K562 (cell line): ENCODE measurements at regions not wholly inside any gene's neighbourhood (a gene's known extent, or its start where the extent isn't known, plus 50 kb on each side); places are given as distances from the start of the nearest gene placed in this dataset.
A peak's percentile ranks its signal among the peaks of the same experiment; 100 is the strongest.
"Not testable (repeated sequence)": the region's sequence is repeated elsewhere in the genome, so short reads cannot be mapped to it uniquely, and the experiment has no call there.

Experiments used
- ATAC-seq: fragments of 200-7000 bp; cut with Tn5 transposase; 3 replicates; pipeline ENCODE4 v1.9.1; 2020; ENCODE audit warnings: moderate library complexity
- BruUV-seq: library from RNA; stranded (reverse); fragments of 400-500 nt; replicated peaks from 2 replicates; lab custom pipeline; 2021; lab: Mats Ljungman, UMichigan
- CTCF ChIA-PET: fragments of 300-600 bp; formaldehyde crosslinking; extraction: SDS; loops from one replicate; lab custom pipeline; 2021; ENCODE audit warnings: low intra/inter-chr PET ratio; lab: Yijun Ruan, JAX
- POLR2A ChIA-PET: fragments of 300-600, 350-650 bp; sonication (Branson Sonifier 250); formaldehyde crosslinking; extraction: SDS; loops from one replicate; lab custom pipeline; 2021; ENCODE audit warnings: antibody characterized with exemption, inconsistent platforms; lab: Yijun Ruan, JAX
- DNase-seq, 4 experiments: peaks; one replicate each; pipeline versions ENCODE4 v3.0.0 to v3.0.0-alpha.2; 2011 to 2018; ENCODE audit warnings: low spot score in 3 of 4, mixed read lengths in 3 of 4; ENCODE audit errors: extremely low read depth in 1 of 4
- FAIRE-seq: peaks from 2 replicates; lab custom pipeline; 2011; peaks lifted over from hg19 to GRCh38; lab: Jason Lieb, UNC
- H2AFZ ChIP-seq: 2 replicates; pipeline ENCODE4 v1.6.0; 2011; ENCODE audit warnings: low read depth, low read length, control low read depth, inconsistent platforms
- H3K27ac ChIP-seq: fragments of 200-600 bp; 3 replicates; pipeline ENCODE4 v1.8.0; 2011; ENCODE audit warnings: low read depth, mild to moderate bottlenecking, control low read depth, inconsistent platforms, low read length, moderate library complexity, mixed read lengths; ENCODE audit errors: extremely low read depth
- H3K27me3 ChIP-seq, 2 experiments: fragments of 300-600 bp in 1 of 2; 2 replicates in 1 of 2; 3 replicates in 1 of 2; pipeline versions ENCODE4 v1.6.0 to v1.8.0; 2011; ENCODE audit warnings: inconsistent platforms in 2 of 2, low read length in 2 of 2, mild to moderate bottlenecking in 1 of 2, mixed read lengths in 1 of 2, moderate library complexity in 1 of 2; ENCODE audit not compliant: control insufficient read depth in 2 of 2, insufficient read depth in 2 of 2
- H3K36me3 ChIP-seq: fragments of 300-600 bp; 3 replicates; pipeline ENCODE4 v1.8.0; 2011; ENCODE audit warnings: mild to moderate bottlenecking, low read length, inconsistent platforms; ENCODE audit not compliant: control insufficient read depth, insufficient read depth
- H3K4me1 ChIP-seq, 2 experiments: fragments of 200-600 bp in 1 of 2; replicated peaks in 1 of 2; 2 replicates in 1 of 2; 3 replicates in 1 of 2; pipeline versions ENCODE4 v1.5.1 to v1.8.0; 2011; ENCODE audit warnings: inconsistent platforms in 2 of 2, low read length in 2 of 2, mild to moderate bottlenecking in 1 of 2, mixed read lengths in 1 of 2, moderate library complexity in 1 of 2; ENCODE audit not compliant: control insufficient read depth in 2 of 2, insufficient read depth in 2 of 2
- H3K4me2 ChIP-seq: 2 replicates; pipeline ENCODE4 v1.6.1; 2011; ENCODE audit warnings: low read length, control low read depth, inconsistent platforms, mixed read lengths; ENCODE audit not compliant: insufficient read depth
- H3K4me3 ChIP-seq: fragments of 200-600 bp; sonication (generic), shearing (Covaris generic); 2 replicates; pipeline ENCODE4 v1.5.1; 2016; ENCODE audit warnings: control low read depth, inconsistent platforms
- H3K79me2 ChIP-seq: fragments of 200-600 bp; 3 replicates; pipeline ENCODE4 v1.8.0; 2011; ENCODE audit warnings: low read length, inconsistent platforms; ENCODE audit not compliant: control insufficient read depth, insufficient read depth
- H3K9ac ChIP-seq, 2 experiments: 2 replicates each; pipeline versions ENCODE4 v1.6.0 to v1.6.1; 2011; ENCODE audit warnings: low read depth in 2 of 2, low read length in 2 of 2, control low read depth in 1 of 2, inconsistent platforms in 1 of 2, mild to moderate bottlenecking in 1 of 2, mixed read lengths in 1 of 2; ENCODE audit not compliant: insufficient read depth in 1 of 2
- H3K9me1 ChIP-seq: one replicate; pipeline ENCODE4 v1.6.0; 2011; ENCODE audit warnings: inconsistent platforms, mild to moderate bottlenecking, low read length, moderate library complexity; ENCODE audit not compliant: control insufficient read depth, insufficient read depth
- H3K9me3 ChIP-seq: replicated peaks from 2 replicates; pipeline ENCODE4 v1.5.1; 2011; ENCODE audit warnings: low read depth, low read length, inconsistent platforms; ENCODE audit not compliant: control insufficient read depth, insufficient read depth
- H4K20me1 ChIP-seq: replicated peaks from 2 replicates; pipeline ENCODE4 v1.6.1; 2011; ENCODE audit warnings: low read length, inconsistent platforms, mixed read lengths; ENCODE audit not compliant: control insufficient read depth, insufficient read depth
- WGBS: fragments of 100-300 bp; shearing (Covaris generic); methylation state at CpG from one replicate; pipeline ENCODE4 v1.1.6; 2016; ENCODE audit warnings: low coverage, mixed read lengths; ENCODE audit not compliant: insufficient coverage; ENCODE audit errors: missing lambda C conversion rate; 5-methylcytosine and 5-hydroxymethylcytosine counted together
- in situ Hi-C: fragments of 300-500 bp; cut with MboI; formaldehyde crosslinking; loops from 4 replicates; pipeline ENCODE4 v1.15.0; 2018; ENCODE audit warnings: inconsistent platforms, mixed read lengths
- intact Hi-C: fragments of 100-400 bp; cut with micrococcal nuclease; formaldehyde crosslinking; loops from 2 replicates; pipeline ENCODE4 v1.14.2; 2022
- TF ChIP-seq, protein P1 (sequence below): fragments of 200-800 bp; sonication (Bioruptor generic); IDR thresholded peaks from 2 replicates; pipeline ENCODE4 v1.6.1; 2017; ENCODE audit warnings: missing genetic modification characterization, missing compliant biosample characterization
- TF ChIP-seq, protein P2 (sequence below), 3 experiments: IDR thresholded peaks in 2 of 3; conservative IDR thresholded peaks in 1 of 3; 2 replicates each; pipeline ENCODE4 v1.5.1; 2011 to 2012; ENCODE audit warnings: low read length in 3 of 3, mild to moderate bottlenecking in 3 of 3, control low read depth in 2 of 3, improper control_type of control experiment in 1 of 3, inconsistent platforms in 1 of 3, low read depth in 1 of 3, mixed read lengths in 1 of 3, moderate library complexity in 1 of 3; ENCODE audit not compliant: insufficient read depth in 2 of 3

DNA sequence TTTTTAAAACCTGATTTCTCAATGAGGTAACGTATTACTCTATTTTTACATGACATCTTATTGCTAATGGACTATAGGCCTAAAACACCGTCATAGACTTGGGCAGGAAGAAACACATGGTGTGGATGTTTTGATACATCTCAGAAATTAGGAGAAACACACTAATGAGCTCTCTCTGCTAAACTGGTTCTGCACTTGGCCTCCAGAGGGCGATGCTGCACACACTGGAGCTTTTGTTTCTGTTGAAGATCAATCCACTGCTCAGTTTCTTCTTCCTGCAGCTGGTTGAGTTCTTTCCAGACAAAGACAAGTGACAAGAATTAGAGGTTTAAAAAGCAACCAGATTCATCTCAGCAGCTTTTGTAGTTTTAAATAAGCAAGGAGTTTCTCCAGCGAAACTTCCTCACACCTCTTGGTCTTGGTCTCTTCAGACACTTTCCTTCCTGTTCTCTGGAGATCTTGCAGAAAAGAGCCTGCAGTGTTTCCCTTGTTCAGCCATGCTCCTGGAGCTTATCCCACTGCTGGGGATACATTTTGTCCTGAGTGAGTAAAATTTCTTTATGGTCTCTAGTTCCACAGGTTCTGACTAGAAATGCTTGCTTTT lies 178.5 kb upstream of the OR4E1 start:
- intact Hi-C loops (no loop called here), in situ Hi-C loops (no loop called here)
- WGBS = 0% methylated on average over 4 of the region's 4 CpGs
- DNase-seq (peak in 3 of 4 experiments; percentile 4 to 29 (median 5)), ATAC-seq (peak; percentile 63; the same call in 2 of the 3 replicates), FAIRE-seq (peak; percentile 75)
- Histone ChIP-seq H3K4me3 (no peak overlapping the region), H3K9me1 (no peaks in the 10 kb centered on the region), H3K36me3 (no peaks in the 10 kb centered on the region), H3K79me2 (no peaks in the 10 kb centered on the region), H3K27me3 (no peaks in the 10 kb centered on the region), H3K4me1 (no peaks in the 10 kb centered on the region), H3K9me3 (no peaks in the 10 kb centered on the region), H4K20me1 (no peaks in the 10 kb centered on the region), H3K27ac (no peak overlapping the region), H2AFZ (no peak overlapping the region), H3K4me2 (no peak overlapping the region), H3K9ac (no peak overlapping the region)
- TF ChIP-seq, protein P1, sequence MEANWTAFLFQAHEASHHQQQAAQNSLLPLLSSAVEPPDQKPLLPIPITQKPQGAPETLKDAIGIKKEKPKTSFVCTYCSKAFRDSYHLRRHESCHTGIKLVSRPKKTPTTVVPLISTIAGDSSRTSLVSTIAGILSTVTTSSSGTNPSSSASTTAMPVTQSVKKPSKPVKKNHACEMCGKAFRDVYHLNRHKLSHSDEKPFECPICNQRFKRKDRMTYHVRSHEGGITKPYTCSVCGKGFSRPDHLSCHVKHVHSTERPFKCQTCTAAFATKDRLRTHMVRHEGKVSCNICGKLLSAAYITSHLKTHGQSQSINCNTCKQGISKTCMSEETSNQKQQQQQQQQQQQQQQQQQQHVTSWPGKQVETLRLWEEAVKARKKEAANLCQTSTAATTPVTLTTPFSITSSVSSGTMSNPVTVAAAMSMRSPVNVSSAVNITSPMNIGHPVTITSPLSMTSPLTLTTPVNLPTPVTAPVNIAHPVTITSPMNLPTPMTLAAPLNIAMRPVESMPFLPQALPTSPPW = no peak
- TF ChIP-seq, protein P2, sequence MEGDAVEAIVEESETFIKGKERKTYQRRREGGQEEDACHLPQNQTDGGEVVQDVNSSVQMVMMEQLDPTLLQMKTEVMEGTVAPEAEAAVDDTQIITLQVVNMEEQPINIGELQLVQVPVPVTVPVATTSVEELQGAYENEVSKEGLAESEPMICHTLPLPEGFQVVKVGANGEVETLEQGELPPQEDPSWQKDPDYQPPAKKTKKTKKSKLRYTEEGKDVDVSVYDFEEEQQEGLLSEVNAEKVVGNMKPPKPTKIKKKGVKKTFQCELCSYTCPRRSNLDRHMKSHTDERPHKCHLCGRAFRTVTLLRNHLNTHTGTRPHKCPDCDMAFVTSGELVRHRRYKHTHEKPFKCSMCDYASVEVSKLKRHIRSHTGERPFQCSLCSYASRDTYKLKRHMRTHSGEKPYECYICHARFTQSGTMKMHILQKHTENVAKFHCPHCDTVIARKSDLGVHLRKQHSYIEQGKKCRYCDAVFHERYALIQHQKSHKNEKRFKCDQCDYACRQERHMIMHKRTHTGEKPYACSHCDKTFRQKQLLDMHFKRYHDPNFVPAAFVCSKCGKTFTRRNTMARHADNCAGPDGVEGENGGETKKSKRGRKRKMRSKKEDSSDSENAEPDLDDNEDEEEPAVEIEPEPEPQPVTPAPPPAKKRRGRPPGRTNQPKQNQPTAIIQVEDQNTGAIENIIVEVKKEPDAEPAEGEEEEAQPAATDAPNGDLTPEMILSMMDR (IDR thresholded peaks at IDR 0.05 in 2 of 3, conservative IDR thresholded peaks at IDR 0.05 in 1 of 3; ENCODE audit: insufficient read depth in 2 of 3, low read depth in 1 of 3, low read length in 3 of 3) = peak; percentile 33 to 60 (median 55)
- no TSS peak for BruUV-seq
- CTCF ChIA-PET = interaction anchor here (0.5 kb wide), 1 partner anchor 43 kb away, joined by 3 read pairs; no protein-coding TSS in a partner anchor
- POLR2A ChIA-PET = no interaction called here

DNA sequence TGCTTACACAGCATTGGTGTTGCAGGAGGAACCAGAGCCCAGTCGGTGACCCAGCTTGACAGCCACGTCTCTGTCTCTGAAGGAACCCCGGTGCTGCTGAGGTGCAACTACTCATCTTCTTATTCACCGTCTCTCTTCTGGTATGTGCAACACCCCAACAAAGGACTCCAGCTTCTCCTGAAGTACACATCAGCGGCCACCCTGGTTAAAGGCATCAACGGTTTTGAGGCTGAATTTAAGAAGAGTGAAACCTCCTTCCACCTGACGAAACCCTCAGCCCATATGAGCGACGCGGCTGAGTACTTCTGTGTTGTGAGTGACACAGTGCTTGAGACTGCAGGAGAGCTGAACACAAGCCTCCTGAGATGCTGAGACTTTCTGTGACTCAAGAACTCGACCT lies 173.3 kb upstream of the OR4E1 start:
- H3K9ac ChIP-seq, H4K20me1 ChIP-seq, H3K79me2 ChIP-seq, H3K27ac ChIP-seq, BruUV-seq, H2AFZ ChIP-seq, CTCF ChIA-PET, H3K27me3 ChIP-seq, H3K36me3 ChIP-seq, in situ Hi-C loops, H3K9me3 ChIP-seq, ATAC-seq, H3K4me3 ChIP-seq, H3K4me1 ChIP-seq, intact Hi-C loops, FAIRE-seq, DNase-seq, H3K4me2 ChIP-seq, H3K9me1 ChIP-seq: not testable (repeated sequence)
- WGBS = 3% methylated on average over 6 of the region's 11 CpGs
- POLR2A ChIA-PET = interaction anchor here (0.9 kb wide), 1 partner anchor 21 kb away, joined by 3 read pairs; no protein-coding TSS in a partner anchor
